ENCODE measurements at regions not wholly inside any gene's neighbourhood (a gene's known extent, or its start where the extent isn't known, plus 50 kb on each side); places are given as distances from the start of the nearest gene placed in this dataset.
A peak's percentile ranks its signal among the peaks of the same experiment; 100 is the strongest.

DNA sequence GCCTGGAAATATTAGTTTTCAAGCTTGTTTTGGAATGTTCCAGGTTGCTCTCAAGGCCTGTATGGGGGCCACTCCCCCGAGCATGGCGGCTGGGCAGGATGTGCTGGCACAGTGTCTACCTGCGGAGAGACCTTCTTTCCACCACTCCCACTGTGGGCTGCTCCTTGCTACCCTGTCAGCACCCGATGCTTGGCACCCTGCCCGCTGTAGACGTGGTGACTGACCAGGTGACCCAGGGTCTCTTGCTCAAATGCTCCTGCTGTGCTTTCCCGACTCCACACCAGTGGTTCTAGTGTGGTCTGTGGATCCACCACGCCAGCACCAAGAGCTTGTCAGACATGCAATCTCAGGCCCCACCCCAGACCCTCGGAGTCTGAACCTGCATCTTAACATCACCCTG is 213.3 kb downstream of the SH3BP4 start:
- no peak for DNase-seq (ENCODE audit: low read depth in 3 of 3, low spot score in 2 of 3)

DNA sequence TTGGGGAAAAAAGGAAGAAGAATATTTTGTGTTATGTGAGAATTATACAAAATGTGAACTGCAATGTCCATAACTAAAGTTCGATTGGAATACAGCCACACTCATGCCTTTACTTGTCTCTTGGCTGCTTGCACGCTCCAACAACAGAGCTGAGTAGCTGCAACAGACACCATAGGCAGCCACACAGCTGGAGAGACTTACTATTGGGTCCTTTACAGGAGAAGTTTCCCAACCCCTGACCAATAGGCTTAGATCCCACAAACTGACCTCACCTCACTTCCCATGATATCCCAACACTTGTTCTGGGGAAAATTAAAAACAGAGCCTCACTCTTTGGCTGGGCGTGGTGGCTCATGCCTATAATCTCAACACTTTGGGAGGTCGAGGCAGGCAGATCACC is 213.8 kb downstream of the SH3BP4 start:
- no peak for DNase-seq (ENCODE audit: low read depth in 3 of 3, low spot score in 2 of 3)

DNA sequence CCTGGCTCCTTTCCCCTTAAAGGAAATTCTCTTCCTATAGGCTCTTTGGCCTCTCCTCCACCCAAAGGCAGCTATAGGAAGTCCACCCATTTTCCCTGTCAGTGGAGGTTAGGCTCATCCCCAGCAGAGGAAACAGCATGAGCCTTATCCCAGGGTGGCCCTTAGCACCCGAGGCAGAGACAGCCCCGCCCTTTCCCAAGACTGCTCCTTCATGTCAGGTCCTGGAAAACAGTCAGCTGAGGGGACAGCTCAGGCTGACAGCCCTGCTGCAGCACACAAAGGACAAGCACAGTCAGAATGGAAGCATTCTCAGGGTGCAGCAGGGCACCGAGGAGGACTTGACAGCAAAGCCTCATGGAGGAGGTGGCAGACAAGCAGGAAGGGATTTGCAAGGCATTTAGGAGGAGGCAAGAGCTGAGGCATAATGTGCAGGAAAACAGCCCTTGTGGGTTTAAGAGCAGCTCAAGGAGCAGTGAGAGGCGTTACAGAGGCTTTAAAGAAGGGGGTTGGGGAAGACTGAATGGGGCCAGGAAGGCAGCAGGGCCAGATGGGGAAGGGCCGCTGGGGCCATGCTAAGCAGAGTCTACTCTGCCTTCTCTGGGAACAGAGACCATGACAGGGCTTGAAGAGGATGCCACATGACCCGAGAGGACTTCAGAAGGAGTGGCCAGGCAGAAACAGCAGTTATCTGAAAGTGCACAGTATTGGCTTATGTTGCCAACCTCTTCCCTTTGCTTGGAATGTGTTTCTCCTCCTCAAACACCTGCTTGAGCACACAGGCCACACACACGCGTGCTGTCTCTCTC is 216.6 kb downstream of the SH3BP4 start:
- no peak for DNase-seq (ENCODE audit: low read depth in 3 of 3, low spot score in 2 of 3)

GRCh38 chr2:235170016-235170415 is 218.2 kb downstream of the SH3BP4 start:
- DNase-seq (ENCODE audit: low read depth in 3 of 3, low spot score in 2 of 3): no peak

GRCh38 chr2:235170536-235171521 is 219.0 kb downstream of the SH3BP4 start:
- peak in 1 of 3 donors; percentile 15 for DNase-seq (ENCODE audit: low read depth in 3 of 3, low spot score in 2 of 3)

DNA sequence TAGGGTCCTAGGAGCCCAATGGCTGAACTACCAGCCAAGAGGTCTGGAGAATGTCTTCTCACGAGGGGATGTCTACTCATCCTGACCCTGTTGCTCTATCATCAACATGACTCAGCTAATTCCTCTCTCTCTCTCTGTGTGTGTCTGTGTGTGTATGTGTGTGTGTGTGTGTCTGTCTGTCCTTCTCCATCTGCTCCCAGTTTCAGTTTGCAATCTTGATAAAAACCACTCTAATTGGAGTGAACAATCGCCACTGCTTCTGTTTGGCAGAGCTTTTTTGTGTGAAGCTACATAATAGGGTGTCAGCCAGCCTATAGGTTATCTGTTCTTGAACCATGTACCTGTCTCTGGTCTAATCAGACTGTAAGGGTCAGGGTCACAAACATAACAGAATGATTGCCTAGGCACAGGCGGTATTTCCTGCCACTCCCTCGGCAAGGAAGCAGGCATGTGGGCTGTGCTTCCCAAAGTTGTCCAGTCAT is 219.8 kb downstream of the SH3BP4 start:
- DNase-seq (ENCODE audit: low read depth in 3 of 3, low spot score in 2 of 3): no peak

DNA sequence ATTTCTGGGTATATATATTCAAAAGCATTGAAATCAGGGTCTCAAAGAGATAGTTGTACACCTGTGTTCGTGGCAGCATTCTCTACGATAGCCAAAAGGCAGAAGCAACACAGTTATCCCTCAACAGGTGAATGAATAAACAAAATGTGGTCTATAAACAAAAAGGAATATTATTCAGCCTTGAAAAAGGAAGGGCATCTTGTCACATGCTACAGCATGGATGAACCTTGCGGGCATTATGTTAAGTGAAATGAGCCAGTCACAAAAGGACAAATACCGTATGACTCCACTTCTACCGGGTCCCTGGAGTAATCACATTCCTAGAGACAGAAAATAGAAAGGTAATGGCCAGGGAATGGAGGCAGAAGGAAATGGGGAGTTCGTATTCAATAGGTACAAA is 228.8 kb downstream of the SH3BP4 start:
- no peak for DNase-seq (ENCODE audit: low read depth in 3 of 3, low spot score in 2 of 3)

- DNase-seq (ENCODE audit: low read depth in 3 of 3, low spot score in 2 of 3): no peak
Measured at GRCh38 chr2:235183786-235184185, 232.0 kb downstream of the SH3BP4 start.

- DNase-seq (ENCODE audit: low read depth in 3 of 3, low spot score in 2 of 3): no peak
Measured at GRCh38 chr2:235187806-235188205, 236.0 kb downstream of the SH3BP4 start.

GRCh38 chr2:235191486-235191885 is 239.7 kb downstream of the SH3BP4 start:
- DNase-seq (ENCODE audit: low read depth in 3 of 3, low spot score in 2 of 3): no peak

- DNase-seq (ENCODE audit: low read depth in 3 of 3, low spot score in 2 of 3): no peak
Measured at GRCh38 chr2:235191978-235192377, 240.2 kb downstream of the SH3BP4 start.

DNA sequence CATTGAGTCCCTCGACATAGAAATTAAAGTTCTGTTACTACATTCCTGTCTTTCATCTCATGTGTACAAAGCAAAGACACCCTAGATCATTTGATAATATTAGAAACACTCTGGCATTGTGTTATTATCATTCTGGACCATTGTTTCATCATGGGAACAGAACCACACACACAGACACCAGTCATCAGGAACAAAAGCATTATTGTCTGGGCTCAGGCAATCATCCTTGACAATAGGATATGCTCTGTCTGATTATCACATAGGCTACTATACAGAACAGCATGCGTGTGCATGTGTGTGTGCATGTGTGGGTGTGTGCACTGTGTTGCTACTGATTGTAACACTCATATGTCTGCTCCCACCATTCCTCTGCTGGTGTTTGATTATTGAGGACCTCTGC is 242.5 kb downstream of the SH3BP4 start:
- DNase-seq (ENCODE audit: low read depth in 3 of 3, low spot score in 2 of 3): no peak

DNA sequence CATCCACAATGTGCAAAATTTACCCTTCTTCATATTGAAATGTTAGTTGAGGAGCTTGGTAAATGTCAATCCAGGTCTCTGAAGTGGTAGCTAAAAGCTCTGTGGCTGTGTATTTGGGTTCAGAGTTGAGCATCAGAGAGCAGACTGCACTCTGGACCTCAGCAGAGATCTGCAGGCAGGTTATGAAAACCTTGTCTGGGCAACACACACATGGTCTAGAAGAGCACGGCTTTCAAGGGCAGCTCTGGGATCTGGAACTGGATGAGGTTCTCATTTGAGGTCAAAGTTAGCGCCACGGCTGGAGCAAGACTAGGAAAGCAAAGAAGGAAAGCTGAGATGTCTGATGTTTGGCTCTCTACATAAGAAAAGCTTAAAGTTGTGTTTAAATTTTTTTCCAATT is 243.0 kb downstream of the SH3BP4 start:
- no peak for DNase-seq (ENCODE audit: low read depth in 3 of 3, low spot score in 2 of 3)

DNA sequence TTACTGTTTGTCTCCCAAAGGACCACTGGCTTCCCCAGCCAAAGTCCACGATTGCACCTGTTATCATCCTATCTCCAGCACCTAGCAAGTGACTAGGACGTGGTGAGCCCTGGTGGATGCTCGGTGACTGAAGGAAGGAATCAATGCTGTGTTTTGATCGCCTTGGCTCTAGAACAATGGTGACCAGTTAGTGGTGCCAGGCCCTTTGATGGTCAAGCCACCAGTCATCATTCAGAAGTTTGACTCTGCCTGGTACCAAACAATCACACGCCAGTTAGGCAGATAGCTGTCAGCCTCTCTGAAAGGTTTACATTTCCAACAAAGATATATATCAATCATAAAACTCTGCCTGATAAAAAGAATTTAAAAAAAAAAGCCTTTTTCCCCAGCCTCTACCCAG is 244.1 kb downstream of the SH3BP4 start:
- no peak for DNase-seq (ENCODE audit: low read depth in 3 of 3, low spot score in 2 of 3)

DNA sequence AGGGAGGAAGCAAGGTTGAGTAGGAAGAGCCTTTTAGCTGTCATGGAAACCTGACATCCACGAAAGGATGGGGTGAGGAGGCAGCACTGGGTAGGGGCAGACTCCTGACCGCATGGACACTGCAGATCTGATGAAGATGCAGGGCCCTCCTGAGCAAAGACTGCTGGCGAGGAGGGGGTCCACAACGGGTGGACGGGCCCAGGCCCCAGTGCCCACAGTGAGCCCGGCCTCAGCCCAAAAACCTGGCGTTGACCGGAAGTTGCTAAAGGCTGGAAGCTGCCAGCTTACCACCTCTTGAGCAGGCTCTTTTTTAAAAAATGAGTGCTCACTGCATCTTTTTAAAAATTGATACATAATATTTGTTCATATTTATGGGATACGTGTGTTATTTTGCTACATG is 247.3 kb downstream of the SH3BP4 start:
- DNase-seq (ENCODE audit: low read depth in 3 of 3, low spot score in 2 of 3): no peak

DNA sequence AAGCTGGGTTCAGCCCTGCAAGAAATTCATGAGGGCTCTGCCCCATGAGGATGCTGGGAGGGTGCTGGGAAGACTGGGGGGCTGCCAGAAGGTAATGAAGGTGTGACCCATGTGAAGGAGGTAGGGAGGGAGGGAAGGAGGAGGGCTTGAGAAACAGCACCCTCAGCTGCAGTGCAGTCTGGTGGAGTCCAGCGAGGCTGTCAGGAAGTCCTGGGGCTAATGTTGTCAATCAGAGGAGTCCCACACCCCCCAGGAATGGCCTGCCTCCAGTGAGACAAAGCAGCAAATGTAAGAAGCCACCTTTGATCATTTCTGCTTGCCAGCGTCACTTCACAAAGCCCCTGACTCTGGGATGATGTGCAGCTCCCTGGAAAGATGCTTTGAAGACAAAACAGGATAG is 248.4 kb downstream of the SH3BP4 start:
- no peak for DNase-seq (ENCODE audit: low read depth in 3 of 3, low spot score in 2 of 3)

DNA sequence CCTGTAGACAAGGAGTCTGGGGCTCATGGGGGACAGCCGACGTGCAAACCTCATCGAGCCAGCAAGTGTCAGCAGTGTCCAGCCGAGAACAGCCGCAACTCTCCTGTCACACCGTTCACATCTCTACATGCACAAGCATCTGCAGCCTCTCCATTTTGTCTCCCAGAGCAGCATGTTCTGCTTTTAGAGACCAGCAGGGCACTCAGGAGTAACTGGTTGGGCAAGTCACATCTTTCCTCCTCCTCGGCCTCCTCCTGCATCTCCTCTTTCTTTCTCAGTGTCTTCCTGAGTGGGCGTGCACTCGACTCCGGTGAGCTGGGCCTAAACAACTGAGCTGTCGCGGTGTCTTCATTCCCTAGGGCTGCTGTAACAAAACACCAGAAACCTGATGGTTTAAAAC is 249.9 kb downstream of the SH3BP4 start:
- DNase-seq (ENCODE audit: low read depth in 3 of 3, low spot score in 2 of 3): no peak

GRCh38 chr2:235204948-235205347 is 253.1 kb downstream of the SH3BP4 start:
- no peak for DNase-seq (ENCODE audit: low read depth in 3 of 3, low spot score in 2 of 3)

GRCh38 chr2:235206399-235206798 is 254.6 kb downstream of the SH3BP4 start:
- no peak for DNase-seq (ENCODE audit: low read depth in 3 of 3, low spot score in 2 of 3)

GRCh38 chr2:235206980-235207579 is 255.3 kb downstream of the SH3BP4 start:
- DNase-seq (ENCODE audit: low read depth in 3 of 3, low spot score in 2 of 3): no peak

- DNase-seq (ENCODE audit: low read depth in 3 of 3, low spot score in 2 of 3): no peak
Measured at GRCh38 chr2:235211056-235211455, 259.2 kb downstream of the SH3BP4 start.

All from right renal cortex interstitium (tissue), 3 donors.